CD14-positive monocyte (primary cell): ENCODE measurements at regions not wholly inside any gene's neighbourhood (a gene's known extent, or its start where the extent isn't known, plus 50 kb on each side); places are given as distances from the start of the nearest gene placed in this dataset.

Source experiments
- DNase-seq, 3 donors: peaks; one replicate each; pipeline ENCODE4 v3.0.0-alpha.2; 2011 to 2022
- H2AFZ ChIP-seq: 2 replicates; pipeline ENCODE4 v1.6.0; 2012; ENCODE audit warnings: mild to moderate bottlenecking, low read depth, low read length, inconsistent platforms; ENCODE audit not compliant: insufficient read depth, poor library complexity, severe bottlenecking
- H3K27ac ChIP-seq, 2 donors: 1 replicate in 1 of 2; 2 replicates in 1 of 2; pipeline ENCODE4 v1.5.1; 2012 to 2013; ENCODE audit warnings: low read length in 2 of 2, control low read depth in 1 of 2, inconsistent platforms in 1 of 2, low read depth in 1 of 2, mild to moderate bottlenecking in 1 of 2
- H3K27me3 ChIP-seq, 2 donors: one replicate each; pipeline versions ENCODE4 v1.6.0 to v1.6.1; 2011 to 2013; ENCODE audit warnings: low read length in 2 of 2; ENCODE audit not compliant: control insufficient read depth in 2 of 2, insufficient read depth in 2 of 2
- H3K36me3 ChIP-seq, 2 donors: replicated peaks in 1 of 2; 1 replicate in 1 of 2; 2 replicates in 1 of 2; pipeline versions ENCODE4 v1.5.1 to v1.6.1; 2012 to 2013; ENCODE audit warnings: low read length in 2 of 2, control low read depth in 1 of 2, inconsistent platforms in 1 of 2, mild to moderate bottlenecking in 1 of 2; ENCODE audit not compliant: insufficient read depth in 2 of 2, control insufficient read depth in 1 of 2
- H3K4me1 ChIP-seq, 2 donors: 1 replicate in 1 of 2; 2 replicates in 1 of 2; pipeline versions ENCODE4 v1.5.1 to v1.6.1; 2012 to 2013; ENCODE audit warnings: low read length in 2 of 2, control low read depth in 1 of 2, inconsistent platforms in 1 of 2, mild to moderate bottlenecking in 1 of 2, moderate library complexity in 1 of 2; ENCODE audit not compliant: insufficient read depth in 2 of 2, control insufficient read depth in 1 of 2
- H3K4me2 ChIP-seq: replicated peaks from 2 replicates; pipeline ENCODE3; 2012; ENCODE audit warnings: low read length, moderate library complexity, mild to moderate bottlenecking; ENCODE audit not compliant: poor library complexity, severe bottlenecking; ENCODE audit errors: extremely low read depth
- H3K4me3 ChIP-seq, 3 experiments: fragments of 200-600 bp in 1 of 3; sonication (generic) in 1 of 3; replicated peaks in 1 of 3; 1 replicate in 2 of 3; 2 replicates in 1 of 3; pipeline ENCODE4 v1.5.1; 2011 to 2013; ENCODE audit warnings: low read length in 3 of 3, mild to moderate bottlenecking in 3 of 3, control low read depth in 2 of 3, low read depth in 2 of 3, inconsistent platforms in 1 of 3, moderate library complexity in 1 of 3
- H3K79me2 ChIP-seq: 2 replicates; pipeline ENCODE4 v1.6.0; 2012; ENCODE audit warnings: mild to moderate bottlenecking, control low read depth, inconsistent platforms, low read length, moderate library complexity; ENCODE audit not compliant: insufficient read depth
- H3K9ac ChIP-seq: 2 replicates; pipeline ENCODE4 v1.6.0; 2017; ENCODE audit warnings: low read length, mild to moderate bottlenecking; ENCODE audit not compliant: insufficient read depth, poor library complexity, severe bottlenecking
- H3K9me3 ChIP-seq, 2 donors: replicated peaks in 1 of 2; 1 replicate in 1 of 2; 2 replicates in 1 of 2; pipeline versions ENCODE4 v1.5.1 to v1.6.1; 2012 to 2013; ENCODE audit warnings: low read length in 2 of 2, control low read depth in 1 of 2; ENCODE audit not compliant: control insufficient read depth in 1 of 2, insufficient read depth in 1 of 2
- H4K20me1 ChIP-seq: 2 replicates; pipeline ENCODE4 v1.6.0; 2012; ENCODE audit warnings: mild to moderate bottlenecking, low read length, control low read depth, moderate library complexity; ENCODE audit not compliant: insufficient read depth
- H3K27ac Mint-ChIP-seq, 7 donors: one replicate each; pipeline ENCODE4 v1.8.0; 2020; ENCODE audit warnings: mild to moderate bottlenecking in 7 of 7, mixed read lengths in 7 of 7, moderate library complexity in 6 of 7, inconsistent platforms in 2 of 7
- H3K27me3 Mint-ChIP-seq, 3 donors: one replicate each; pipeline ENCODE4 v1.8.0; 2021 to 2022; ENCODE audit warnings: low read depth in 3 of 3, mild to moderate bottlenecking in 3 of 3, mixed read lengths in 3 of 3, moderate library complexity in 3 of 3, inconsistent platforms in 1 of 3
- H3K36me3 Mint-ChIP-seq, 2 donors: one replicate each; pipeline ENCODE4 v1.8.0; 2020; ENCODE audit warnings: mixed read lengths in 2 of 2, inconsistent platforms in 1 of 2, mild to moderate bottlenecking in 1 of 2
- H3K4me1 Mint-ChIP-seq: one replicate; pipeline ENCODE4 v1.8.0; 2020; ENCODE audit warnings: mild to moderate bottlenecking, mixed read lengths
- H3K4me3 Mint-ChIP-seq, 2 donors: one replicate each; pipeline ENCODE4 v1.8.0; 2020; ENCODE audit warnings: mild to moderate bottlenecking in 2 of 2, mixed read lengths in 2 of 2, moderate library complexity in 1 of 2
- H3K9me3 Mint-ChIP-seq, 7 donors: one replicate each; pipeline ENCODE4 v1.8.0; 2020 to 2022; ENCODE audit warnings: mixed read lengths in 7 of 7, mild to moderate bottlenecking in 6 of 7, moderate library complexity in 6 of 7, inconsistent platforms in 2 of 7
- WGBS: methylation state at CpG from one replicate; pipeline ENCODE4 v1.1.5; 2013; ENCODE audit warnings: missing lambda C conversion rate; ENCODE audit not compliant: insufficient coverage; 5-methylcytosine and 5-hydroxymethylcytosine counted together
- intact Hi-C, 2 donors: fragments of 100-400 bp; cut with micrococcal nuclease; formaldehyde crosslinking; loops; one replicate each; pipeline versions ENCODE4 v1.15.0 to v1.15.1; 2023
- TF ChIP-seq, protein P1 (sequence below): fragments of 200-600 bp; IDR thresholded peaks from one replicate; pipeline ENCODE4 v1.8.0; 2022; ENCODE audit warnings: antibody characterized with exemption, mild to moderate bottlenecking

DNA sequence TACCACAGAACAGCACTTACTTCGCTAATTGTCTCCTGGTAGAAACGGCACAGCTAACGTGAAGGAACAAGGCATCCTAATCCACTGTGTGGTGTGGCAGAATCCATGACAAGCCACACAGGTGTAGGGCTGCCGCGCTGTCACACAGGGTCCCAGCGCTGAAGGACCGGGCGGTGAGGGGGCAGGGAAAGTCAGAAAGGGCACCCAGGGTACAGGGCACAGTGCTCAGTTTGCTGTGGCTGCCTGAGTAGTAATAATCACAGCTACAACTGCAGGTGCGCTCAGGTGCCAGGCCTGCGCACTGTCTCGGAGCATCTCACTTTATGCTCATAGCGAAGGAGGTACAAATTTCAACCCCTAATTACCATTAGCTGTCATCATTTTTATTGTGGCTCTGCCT, 55.2 kb upstream of the CAB39 start:
- Histone ChIP-seq H3K27me3 (no peaks in the 10 kb centered on the region), H2AFZ (no peak overlapping the region), H3K4me3 (no peak overlapping the region), H3K9ac (no peak overlapping the region), H3K4me1 (peaks cover 54 to 61% of the 10 kb centered on the region in 2 donors), H3K79me2 (no peaks in the 10 kb centered on the region), H4K20me1 (no peaks in the 10 kb centered on the region), H3K9me3 (no peaks in the 10 kb centered on the region), H3K4me2 (peak overlapping the region; percentile 3), H3K36me3 (no peaks in the 10 kb centered on the region), H3K27ac (no peak overlapping the region)
- Mint-ChIP-seq H3K4me3 (peak overlapping the region in 1 of 2 donors; percentile 59), H3K27ac (peak overlapping the region in 2 of 7 donors; percentile 32 to 49), H3K9me3 (peaks cover 0 to 2% (median 0%) of the 10 kb centered on the region in 7 donors), H3K4me1 (peaks cover 58% of the 10 kb centered on the region), H3K27me3 (peaks cover 2 to 5% (median 3%) of the 10 kb centered on the region in 3 donors), H3K36me3 (peaks cover 0 to 2% of the 10 kb centered on the region in 2 donors)
- intact Hi-C loops = no loop called here
- TF ChIP-seq, protein P1, sequence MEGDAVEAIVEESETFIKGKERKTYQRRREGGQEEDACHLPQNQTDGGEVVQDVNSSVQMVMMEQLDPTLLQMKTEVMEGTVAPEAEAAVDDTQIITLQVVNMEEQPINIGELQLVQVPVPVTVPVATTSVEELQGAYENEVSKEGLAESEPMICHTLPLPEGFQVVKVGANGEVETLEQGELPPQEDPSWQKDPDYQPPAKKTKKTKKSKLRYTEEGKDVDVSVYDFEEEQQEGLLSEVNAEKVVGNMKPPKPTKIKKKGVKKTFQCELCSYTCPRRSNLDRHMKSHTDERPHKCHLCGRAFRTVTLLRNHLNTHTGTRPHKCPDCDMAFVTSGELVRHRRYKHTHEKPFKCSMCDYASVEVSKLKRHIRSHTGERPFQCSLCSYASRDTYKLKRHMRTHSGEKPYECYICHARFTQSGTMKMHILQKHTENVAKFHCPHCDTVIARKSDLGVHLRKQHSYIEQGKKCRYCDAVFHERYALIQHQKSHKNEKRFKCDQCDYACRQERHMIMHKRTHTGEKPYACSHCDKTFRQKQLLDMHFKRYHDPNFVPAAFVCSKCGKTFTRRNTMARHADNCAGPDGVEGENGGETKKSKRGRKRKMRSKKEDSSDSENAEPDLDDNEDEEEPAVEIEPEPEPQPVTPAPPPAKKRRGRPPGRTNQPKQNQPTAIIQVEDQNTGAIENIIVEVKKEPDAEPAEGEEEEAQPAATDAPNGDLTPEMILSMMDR = no peak
- DNase-seq = no peak
- WGBS = 100% methylated on average over 7 of the region's 12 CpGs

DNA sequence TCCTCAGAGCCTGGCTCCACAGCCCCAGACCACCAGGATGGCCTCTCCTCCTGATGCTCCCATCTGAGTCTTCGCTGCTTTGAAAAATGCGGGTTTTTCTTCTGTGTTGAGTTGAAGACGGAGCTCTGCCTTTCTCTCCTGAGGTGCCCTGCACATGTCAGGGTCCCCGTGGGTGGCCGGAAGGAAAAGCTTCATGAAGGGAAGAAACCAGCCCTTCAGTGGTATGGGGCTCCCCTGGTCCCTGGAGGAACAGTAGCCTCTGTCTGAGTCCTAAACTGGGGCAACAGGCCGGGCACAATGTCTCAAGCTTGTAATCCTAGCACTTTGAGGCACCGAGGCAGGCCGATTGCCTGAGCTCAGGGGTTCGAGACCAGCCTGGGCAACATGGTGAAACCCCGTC, 54.7 kb upstream of the CAB39 start:
- H3K4me1 Mint-ChIP-seq = peaks cover 60% of the 10 kb centered on the region
- 99% methylated on average over 8 of the region's 10 CpGs for WGBS
- Histone ChIP-seq H3K4me1 (peaks cover 59 to 66% of the 10 kb centered on the region in 2 donors), H3K4me2 (no peak overlapping the region), H3K9me3 (no peaks in the 10 kb centered on the region), H3K27ac (no peak overlapping the region), H2AFZ (no peak overlapping the region), H3K9ac (no peak overlapping the region), H3K27me3 (no peaks in the 10 kb centered on the region), H4K20me1 (no peaks in the 10 kb centered on the region), H3K36me3 (no peaks in the 10 kb centered on the region), H3K79me2 (no peaks in the 10 kb centered on the region), H3K4me3 (no peak overlapping the region)
- H3K9me3 Mint-ChIP-seq = peaks cover 0 to 2% (median 0%) of the 10 kb centered on the region in 7 donors
- H3K27ac Mint-ChIP-seq = peak overlapping the region in 1 of 7 donors; percentile 65
- H3K36me3 Mint-ChIP-seq = peaks cover 0 to 2% of the 10 kb centered on the region in 2 donors
- TF ChIP-seq, protein P1 = no peak
- no peak for DNase-seq
- H3K4me3 Mint-ChIP-seq = no peak overlapping the region
- intact Hi-C loops = no loop called here
- peaks cover 2 to 5% (median 3%) of the 10 kb centered on the region in 3 donors for H3K27me3 Mint-ChIP-seq
